Left lung (tissue), 4 donors: ENCODE measurements at regions not wholly inside any gene's neighbourhood (a gene's known extent, or its start where the extent isn't known, plus 50 kb on each side); places are given as distances from the start of the nearest gene placed in this dataset.

Experiments
- ATAC-seq: fragments of 200-7000 bp; cut with Tn5 transposase; one replicate; pipeline ENCODE4 v1.9.1; 2020; ENCODE audit warnings: moderate library complexity
- DNase-seq, 4 donors: peaks; one replicate each; pipeline ENCODE4 v3.0.0-alpha.2; 2013 to 2020
- H3K27ac ChIP-seq, 2 donors: fragments of 200-600 bp; sonication (generic) in 1 of 2; one replicate each; pipeline versions ENCODE4 v1.5.0 to v1.8.0; 2020 to 2021
- H3K27me3 ChIP-seq, 2 donors: fragments of 200-600 bp; sonication (generic) in 1 of 2; one replicate each; pipeline versions ENCODE4 v1.5.0 to v1.8.0; 2020 to 2021
- H3K36me3 ChIP-seq, 2 donors: fragments of 200-600 bp; sonication (generic) in 1 of 2; one replicate each; pipeline versions ENCODE4 v1.5.0 to v1.8.0; 2020 to 2021
- H3K4me1 ChIP-seq, 2 donors: fragments of 200-600 bp; one replicate each; pipeline ENCODE4 v1.8.0; 2021
- H3K4me3 ChIP-seq, 2 donors: fragments of 200-600 bp; sonication (generic) in 1 of 2; one replicate each; pipeline versions ENCODE4 v1.5.0 to v1.8.0; 2020 to 2021; ENCODE audit warnings: mild to moderate bottlenecking in 1 of 2
- H3K9me3 ChIP-seq, 2 donors: fragments of 200-600 bp; sonication (generic) in 1 of 2; one replicate each; pipeline versions ENCODE4 v1.5.0 to v1.8.0; 2020 to 2021
- intact Hi-C, 2 donors: fragments of 100-400 bp; cut with DNase I; formaldehyde crosslinking; loops; one replicate each; pipeline versions ENCODE4 v1.11.2 to v1.14.2; 2022
- TF ChIP-seq, protein P1 (sequence below), 2 donors: fragments of 200-600 bp; sonication (generic) in 1 of 2; IDR thresholded peaks; one replicate each; pipeline versions ENCODE4 v1.5.0 to v1.8.0; 2021; ENCODE audit warnings: antibody characterized with exemption in 2 of 2
- donor health status: DM: no; HTN: yes; CAD: no.
- donor health status: DM: no; HTN: no; CAD: no.

DNA sequence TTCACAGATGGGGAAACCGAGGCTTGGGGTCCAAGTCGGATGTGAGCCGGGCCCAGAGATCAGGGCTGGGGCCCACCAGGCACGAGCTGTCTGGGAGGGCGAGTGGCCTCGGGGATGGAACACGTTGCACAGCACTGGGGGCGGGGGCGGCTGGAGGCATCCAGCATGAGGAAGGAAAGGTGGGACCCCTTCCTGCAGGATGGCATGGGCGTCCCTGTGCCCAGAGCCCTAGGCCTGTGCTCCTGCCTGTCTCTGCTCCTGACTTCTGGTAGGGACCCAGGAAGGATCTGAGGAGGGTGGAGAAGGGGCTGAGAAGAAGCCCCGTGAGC lies 183.4 kb downstream of the KIF26A start:
- Histone ChIP-seq H3K27ac (no peak overlapping the region), H3K36me3 (no peaks in the 10 kb centered on the region), H3K9me3 (no peaks in the 10 kb centered on the region), H3K4me3 (no peak overlapping the region), H3K4me1 (no peaks in the 10 kb centered on the region), H3K27me3 (peaks cover 0 to 58% of the 10 kb centered on the region in 2 donors)
- TF ChIP-seq, protein P1, sequence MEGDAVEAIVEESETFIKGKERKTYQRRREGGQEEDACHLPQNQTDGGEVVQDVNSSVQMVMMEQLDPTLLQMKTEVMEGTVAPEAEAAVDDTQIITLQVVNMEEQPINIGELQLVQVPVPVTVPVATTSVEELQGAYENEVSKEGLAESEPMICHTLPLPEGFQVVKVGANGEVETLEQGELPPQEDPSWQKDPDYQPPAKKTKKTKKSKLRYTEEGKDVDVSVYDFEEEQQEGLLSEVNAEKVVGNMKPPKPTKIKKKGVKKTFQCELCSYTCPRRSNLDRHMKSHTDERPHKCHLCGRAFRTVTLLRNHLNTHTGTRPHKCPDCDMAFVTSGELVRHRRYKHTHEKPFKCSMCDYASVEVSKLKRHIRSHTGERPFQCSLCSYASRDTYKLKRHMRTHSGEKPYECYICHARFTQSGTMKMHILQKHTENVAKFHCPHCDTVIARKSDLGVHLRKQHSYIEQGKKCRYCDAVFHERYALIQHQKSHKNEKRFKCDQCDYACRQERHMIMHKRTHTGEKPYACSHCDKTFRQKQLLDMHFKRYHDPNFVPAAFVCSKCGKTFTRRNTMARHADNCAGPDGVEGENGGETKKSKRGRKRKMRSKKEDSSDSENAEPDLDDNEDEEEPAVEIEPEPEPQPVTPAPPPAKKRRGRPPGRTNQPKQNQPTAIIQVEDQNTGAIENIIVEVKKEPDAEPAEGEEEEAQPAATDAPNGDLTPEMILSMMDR (IDR thresholded peaks at IDR 0.05): no peak
- intact Hi-C loops: no loop called here
- ATAC-seq: no peak
- DNase-seq: peak in 2 of 4 donors; percentile 26 to 72

DNA sequence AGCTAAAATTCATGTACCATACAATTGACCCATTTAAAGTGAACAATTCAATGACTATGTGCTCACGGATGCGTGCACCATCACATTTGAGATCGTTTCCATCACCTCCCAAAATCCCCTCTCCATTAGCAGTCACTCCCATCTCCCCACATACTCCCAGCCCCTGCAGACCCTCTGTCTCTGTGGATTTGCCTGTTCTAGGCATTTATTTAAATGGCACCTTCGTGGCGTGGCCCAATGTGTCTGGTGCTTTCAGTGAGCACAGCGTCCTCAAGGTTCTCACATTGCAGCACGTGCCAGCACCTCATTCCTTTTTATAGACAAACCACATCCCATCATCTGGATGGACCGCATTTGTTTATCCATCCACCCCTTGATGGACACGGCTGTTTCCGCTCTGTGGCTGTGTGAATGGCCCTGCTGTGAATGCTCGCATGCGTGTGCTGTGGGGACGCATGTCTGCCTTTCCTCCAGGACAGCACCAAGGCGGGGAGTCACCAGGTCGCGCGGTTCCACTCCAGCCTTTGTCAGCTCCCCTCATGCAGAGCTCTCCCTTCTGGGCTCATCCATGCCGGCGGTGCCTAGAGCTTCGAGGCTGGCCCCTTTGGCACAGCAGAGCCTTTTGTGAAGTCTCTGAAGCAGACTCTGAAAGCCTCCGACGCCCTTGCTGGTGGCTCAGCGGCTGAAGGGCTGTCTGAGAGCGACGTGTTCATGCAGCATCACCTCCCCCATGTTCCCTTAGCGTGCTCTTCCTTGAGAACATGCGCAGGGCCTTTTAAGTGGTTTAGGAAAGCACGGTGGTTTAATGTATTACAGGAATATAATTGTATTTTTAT lies 184.4 kb downstream of the KIF26A start:
- Histone ChIP-seq H3K4me3 (no peak overlapping the region), H3K4me1 (no peaks in the 10 kb centered on the region), H3K27me3 (peaks cover 0 to 58% of the 10 kb centered on the region in 2 donors), H3K27ac (no peak overlapping the region), H3K36me3 (no peaks in the 10 kb centered on the region), H3K9me3 (no peaks in the 10 kb centered on the region)
- DNase-seq: peak in 2 of 4 donors; percentile 22 to 51
- ATAC-seq: no peak
- TF ChIP-seq, protein P1 (IDR thresholded peaks at IDR 0.05): no peak
- intact Hi-C loops: no loop called here

DNA sequence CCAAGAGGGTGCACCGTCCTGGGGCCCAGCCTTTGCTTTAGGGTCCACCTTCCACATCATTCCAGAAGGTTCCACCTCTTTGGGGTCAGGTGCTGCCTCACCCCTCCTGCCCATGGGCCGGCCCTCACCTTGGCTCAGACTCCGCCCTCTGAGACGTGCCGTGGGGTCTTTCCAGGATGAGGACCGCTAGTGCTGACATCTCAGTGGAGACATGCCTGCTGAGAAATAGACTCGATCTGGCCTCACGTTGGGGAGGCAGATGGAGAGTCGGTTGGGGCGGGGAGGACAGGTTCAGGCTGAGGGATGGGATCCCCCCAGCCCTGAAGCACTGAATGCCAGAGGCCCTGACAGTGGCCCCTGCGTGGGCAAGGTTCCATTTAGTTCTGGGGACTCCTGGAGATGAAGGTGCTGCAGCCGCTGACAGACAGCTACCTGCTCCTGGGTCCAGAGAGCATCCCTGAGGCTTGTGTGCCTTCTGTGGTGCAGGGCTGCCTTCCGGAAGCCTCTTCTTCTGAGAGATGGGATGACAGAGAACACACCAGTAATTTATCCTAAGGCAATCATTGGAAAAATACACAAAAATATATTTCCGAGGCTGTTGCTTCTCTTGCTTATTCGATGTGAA lies 185.3 kb downstream of the KIF26A start:
- Histone ChIP-seq H3K4me3 (no peak overlapping the region), H3K27ac (no peak overlapping the region), H3K36me3 (no peaks in the 10 kb centered on the region), H3K9me3 (peaks cover 0 to 2% of the 10 kb centered on the region in 2 donors), H3K4me1 (no peaks in the 10 kb centered on the region), H3K27me3 (peaks cover 0 to 51% of the 10 kb centered on the region in 2 donors)
- ATAC-seq: no peak
- intact Hi-C loops: no loop called here
- DNase-seq: peak in 1 of 4 donors; percentile 55
- TF ChIP-seq, protein P1 (IDR thresholded peaks at IDR 0.05): no peak

DNA sequence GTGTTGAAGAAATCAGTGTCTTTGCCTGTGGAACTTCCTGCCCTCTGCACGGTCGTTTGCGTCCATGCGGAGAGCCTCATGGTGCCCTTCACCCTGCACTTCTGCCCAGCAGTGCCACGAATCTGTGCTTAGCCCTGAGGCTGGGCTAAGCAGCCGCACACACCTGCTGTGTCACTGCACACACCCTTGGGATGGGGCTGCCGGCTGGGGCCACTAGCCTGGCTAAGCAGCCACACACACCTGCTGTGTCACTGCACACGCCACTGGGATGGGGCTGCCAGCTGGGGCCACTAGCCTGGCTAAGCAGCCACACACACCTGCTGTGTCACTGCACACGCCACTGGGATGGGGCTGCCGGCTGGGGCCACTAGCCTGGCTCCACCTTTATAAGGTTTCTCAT lies 188.5 kb downstream of the KIF26A start:
- DNase-seq: no peak
- Histone ChIP-seq H3K36me3 (no peaks in the 10 kb centered on the region), H3K4me3 (no peak overlapping the region), H3K27ac (no peak overlapping the region), H3K27me3 (peaks cover 0 to 22% of the 10 kb centered on the region in 2 donors), H3K4me1 (no peaks in the 10 kb centered on the region), H3K9me3 (peaks cover 0 to 21% of the 10 kb centered on the region in 2 donors)
- TF ChIP-seq, protein P1 (IDR thresholded peaks at IDR 0.05): no peak
- ATAC-seq: no peak
- intact Hi-C loops: no loop called here

DNA sequence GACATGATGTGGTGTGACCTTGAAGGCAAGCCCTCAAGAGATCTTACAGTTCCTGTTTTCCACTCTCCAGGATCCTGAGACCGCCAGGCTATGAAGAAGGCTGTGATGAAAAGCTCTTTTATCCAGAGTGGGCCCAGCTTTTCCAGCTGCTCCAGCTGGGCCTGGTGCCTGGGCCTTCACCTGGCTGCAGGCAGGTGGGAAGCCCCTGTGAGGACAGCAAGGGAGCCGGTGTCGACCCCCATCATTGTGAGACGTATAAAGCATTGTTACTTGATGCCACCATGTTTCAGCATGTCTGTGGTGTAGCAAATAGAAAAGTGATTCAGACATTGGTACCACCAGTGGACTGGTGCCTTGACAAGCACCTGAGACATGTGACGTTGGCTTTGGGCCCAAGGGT lies 190.2 kb downstream of the KIF26A start:
- DNase-seq: no peak
- Histone ChIP-seq H3K4me3 (no peak overlapping the region), H3K9me3 (peaks cover 0 to 21% of the 10 kb centered on the region in 2 donors), H3K27me3 (peaks cover 0 to 6% of the 10 kb centered on the region in 2 donors), H3K27ac (no peak overlapping the region), H3K4me1 (no peaks in the 10 kb centered on the region), H3K36me3 (no peaks in the 10 kb centered on the region)
- TF ChIP-seq, protein P1 (IDR thresholded peaks at IDR 0.05): no peak
- intact Hi-C loops: no loop called here
- ATAC-seq: no peak
